ENCODE measurements at regions not wholly inside any gene's neighbourhood (a gene's known extent, or its start where the extent isn't known, plus 50 kb on each side); places are given as distances from the start of the nearest gene placed in this dataset.

- TF ChIP-seq EZH2 (IDR thresholded peaks at IDR 0.05) (no peak), POLR2AphosphoS5 (IDR thresholded peaks at IDR 0.05; ENCODE audit: borderline replicate concordance, low read depth, low read length) (no peak), FOXP2 (optimal IDR thresholded peaks at IDR 0.05; ENCODE audit: control extremely low read depth, extremely low read length, insufficient read depth) (no peak)
These were observed 118.0 kb upstream of the EEA1 start for GRCh38 chr12:93047118-93047517.
